Peyer's patch (tissue), 4 donors: ENCODE measurements at regions not wholly inside any gene's neighbourhood (a gene's known extent, or its start where the extent isn't known, plus 50 kb on each side); places are given as distances from the start of the nearest gene placed in this dataset.

Experiments
- CTCF ChIP-seq, 6 experiments: fragments of 450-650 bp in 4 of 6; fragments of 200-600 bp in 2 of 6; sonication (generic) in 1 of 6; IDR thresholded peaks; one replicate each; pipeline ENCODE4 v1.5.1; 2017 to 2019; ENCODE audit warnings: antibody characterized with exemption in 6 of 6, mild to moderate bottlenecking in 3 of 6, moderate library complexity in 1 of 6
- POLR2A ChIP-seq, 2 donors: fragments of 450-650 bp; IDR thresholded peaks; one replicate each; pipeline ENCODE4 v1.5.1; 2017; ENCODE audit warnings: antibody characterized with exemption in 2 of 2, mild to moderate bottlenecking in 2 of 2, moderate library complexity in 2 of 2

DNA sequence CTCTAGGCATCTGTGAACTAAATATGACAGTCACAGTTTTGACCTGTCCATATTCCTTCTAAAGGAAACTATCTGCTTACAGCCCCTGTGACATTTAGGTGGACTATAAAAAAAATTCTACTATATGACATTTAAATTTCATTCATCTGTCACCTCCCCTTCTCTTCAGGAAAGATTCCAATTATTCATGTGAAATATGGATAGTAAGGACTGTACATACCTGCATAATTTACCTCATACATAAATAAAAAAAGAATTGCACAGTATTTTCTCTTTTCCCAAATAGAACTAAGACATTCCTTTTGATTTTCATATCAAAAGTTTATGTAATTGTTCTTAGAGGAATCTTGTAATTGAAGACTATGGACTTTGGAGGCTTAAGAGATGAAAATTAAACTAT, 192.3 kb upstream of the GRIN3A start:
- TF ChIP-seq POLR2A (IDR thresholded peaks at IDR 0.05) (no peak), CTCF (IDR thresholded peaks at IDR 0.05) (no peak)
